Activated B cell treated with CpG ODN at 0.5 μM for 24 hours (primary cell): ENCODE measurements at regions not wholly inside any gene's neighbourhood (a gene's known extent, or its start where the extent isn't known, plus 50 kb on each side); places are given as distances from the start of the nearest gene placed in this dataset.

Experiments
- ATAC-seq: fragments of 200-7000 bp; cut with Tn5 transposase; one replicate; pipeline ENCODE4 v1.10.0; 2021; ENCODE audit warnings: low read depth, mild to moderate bottlenecking, moderate library complexity
- CTCF ChIA-PET: fragments of 350-600 bp; sonication (Branson Sonifier 250); formaldehyde crosslinking; loops from one replicate; lab custom pipeline; 2021; ENCODE audit warnings: antibody characterized with exemption; lab: Charles Lee
- POLR2A ChIA-PET: fragments of 350-600 bp; sonication (Branson Sonifier 250); formaldehyde crosslinking; loops from one replicate; lab custom pipeline; 2021; ENCODE audit warnings: antibody characterized with exemption; lab: Charles Lee
- DNase-seq: peaks from one replicate; pipeline ENCODE4 v3.0.0; 2022
- H3K27ac Mint-ChIP-seq: one replicate; pipeline ENCODE4 v1.8.0; 2020; ENCODE audit warnings: mixed read lengths
- H3K27me3 Mint-ChIP-seq: one replicate; pipeline ENCODE4 v1.8.0; 2021; ENCODE audit warnings: mixed read lengths
- H3K36me3 Mint-ChIP-seq: one replicate; pipeline ENCODE4 v1.8.0; 2021; ENCODE audit warnings: low read depth, mixed read lengths
- H3K4me1 Mint-ChIP-seq: one replicate; pipeline ENCODE4 v1.8.0; 2021; ENCODE audit warnings: mixed read lengths
- H3K4me3 Mint-ChIP-seq: one replicate; pipeline ENCODE4 v1.8.0; 2020; ENCODE audit warnings: mild to moderate bottlenecking, mixed read lengths
- H3K9me3 Mint-ChIP-seq: one replicate; pipeline ENCODE4 v1.8.0; 2020; ENCODE audit warnings: mixed read lengths
- intact Hi-C: fragments of 100-400 bp; cut with micrococcal nuclease; formaldehyde crosslinking; loops from one replicate; pipeline ENCODE4 v1.15.1; 2024
- TF ChIP-seq, protein P1 (sequence below): fragments of 200-600 bp; IDR thresholded peaks from one replicate; pipeline ENCODE4 v1.8.0; 2022; ENCODE audit warnings: antibody characterized with exemption, mild to moderate bottlenecking

DNA sequence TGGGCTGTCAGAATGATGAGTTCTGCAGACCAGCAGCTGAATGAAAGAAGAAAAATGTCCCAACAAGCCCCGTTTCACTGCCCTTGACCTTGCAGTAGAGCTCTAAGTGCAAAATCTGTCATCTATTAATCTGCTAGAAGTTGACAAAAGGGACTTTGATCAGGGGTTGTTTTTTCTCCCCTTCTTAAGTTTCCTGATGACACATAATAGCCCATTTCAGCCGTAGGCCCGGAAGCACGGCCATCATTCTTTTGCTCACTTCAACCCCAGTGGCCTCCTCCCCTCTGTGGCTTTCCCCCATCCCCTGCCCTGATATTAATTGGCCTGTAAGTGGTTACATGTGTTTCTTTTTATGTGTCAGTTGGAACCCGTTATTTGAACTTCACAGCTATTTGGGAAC is 298.9 kb downstream of the RPLP1 start:
- peaks cover 11% of the 10 kb centered on the region for H3K9me3 Mint-ChIP-seq
- intact Hi-C loops = no loop called here
- H3K27me3 Mint-ChIP-seq = peaks cover 5% of the 10 kb centered on the region
- DNase-seq (no peak), ATAC-seq (no peak)
- peaks cover 4% of the 10 kb centered on the region for H3K36me3 Mint-ChIP-seq
- H3K4me3 Mint-ChIP-seq = no peak overlapping the region
- ChIA-PET POLR2A (interaction anchor here (0.7 to 2.5 kb wide), 3 partner anchors 345 to 752 kb away, joined by 3 to 11 read pairs (median 3); partner anchors contain the start of gene TLE3), CTCF (no interaction called here)
- TF ChIP-seq, protein P1, sequence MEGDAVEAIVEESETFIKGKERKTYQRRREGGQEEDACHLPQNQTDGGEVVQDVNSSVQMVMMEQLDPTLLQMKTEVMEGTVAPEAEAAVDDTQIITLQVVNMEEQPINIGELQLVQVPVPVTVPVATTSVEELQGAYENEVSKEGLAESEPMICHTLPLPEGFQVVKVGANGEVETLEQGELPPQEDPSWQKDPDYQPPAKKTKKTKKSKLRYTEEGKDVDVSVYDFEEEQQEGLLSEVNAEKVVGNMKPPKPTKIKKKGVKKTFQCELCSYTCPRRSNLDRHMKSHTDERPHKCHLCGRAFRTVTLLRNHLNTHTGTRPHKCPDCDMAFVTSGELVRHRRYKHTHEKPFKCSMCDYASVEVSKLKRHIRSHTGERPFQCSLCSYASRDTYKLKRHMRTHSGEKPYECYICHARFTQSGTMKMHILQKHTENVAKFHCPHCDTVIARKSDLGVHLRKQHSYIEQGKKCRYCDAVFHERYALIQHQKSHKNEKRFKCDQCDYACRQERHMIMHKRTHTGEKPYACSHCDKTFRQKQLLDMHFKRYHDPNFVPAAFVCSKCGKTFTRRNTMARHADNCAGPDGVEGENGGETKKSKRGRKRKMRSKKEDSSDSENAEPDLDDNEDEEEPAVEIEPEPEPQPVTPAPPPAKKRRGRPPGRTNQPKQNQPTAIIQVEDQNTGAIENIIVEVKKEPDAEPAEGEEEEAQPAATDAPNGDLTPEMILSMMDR = no peak
- H3K4me1 Mint-ChIP-seq = peaks cover 41% of the 10 kb centered on the region
- H3K27ac Mint-ChIP-seq = no peak overlapping the region

DNA sequence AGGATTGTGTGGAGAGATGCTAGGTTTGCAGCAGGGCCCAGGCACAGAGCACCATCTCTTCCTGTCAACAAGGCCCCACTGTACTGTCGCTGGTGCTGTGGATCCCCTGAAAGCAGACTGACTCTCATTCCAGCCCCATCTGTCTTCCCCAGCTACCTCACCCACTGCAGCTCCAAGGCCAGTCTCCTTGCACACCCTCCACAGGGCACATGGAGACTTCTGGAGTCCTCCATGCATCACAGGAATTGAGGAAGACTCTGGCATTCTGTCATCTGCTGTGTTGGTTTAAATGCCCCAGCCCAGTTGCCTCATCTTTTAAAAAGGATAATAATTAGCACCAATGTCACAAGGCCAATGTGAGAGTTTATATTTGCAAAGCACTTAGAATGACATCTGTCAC is 301.2 kb downstream of the RPLP1 start:
- H3K27ac Mint-ChIP-seq = no peak overlapping the region
- TF ChIP-seq, protein P1 = no peak
- peaks cover 60% of the 10 kb centered on the region for H3K4me1 Mint-ChIP-seq
- H3K27me3 Mint-ChIP-seq = no peaks in the 10 kb centered on the region
- CTCF ChIA-PET = interaction anchor here (1.5 kb wide), 1 partner anchor 25 kb away, joined by 6 read pairs; no protein-coding TSS in a partner anchor
- peaks cover 4% of the 10 kb centered on the region for H3K36me3 Mint-ChIP-seq
- intact Hi-C loops = loop anchor here (2.0 kb wide), 2 partner anchors 87 to 443 kb away; no protein-coding TSS in a partner anchor
- H3K9me3 Mint-ChIP-seq = peaks cover 11% of the 10 kb centered on the region
- ATAC-seq = no peak
- no peak for DNase-seq
- POLR2A ChIA-PET = interaction anchor here (0.5 to 3.9 kb wide), 3 partner anchors 9 to 883 kb away, joined by 3 to 32 read pairs (median 8); no protein-coding TSS in a partner anchor
- no peak overlapping the region for H3K4me3 Mint-ChIP-seq

DNA sequence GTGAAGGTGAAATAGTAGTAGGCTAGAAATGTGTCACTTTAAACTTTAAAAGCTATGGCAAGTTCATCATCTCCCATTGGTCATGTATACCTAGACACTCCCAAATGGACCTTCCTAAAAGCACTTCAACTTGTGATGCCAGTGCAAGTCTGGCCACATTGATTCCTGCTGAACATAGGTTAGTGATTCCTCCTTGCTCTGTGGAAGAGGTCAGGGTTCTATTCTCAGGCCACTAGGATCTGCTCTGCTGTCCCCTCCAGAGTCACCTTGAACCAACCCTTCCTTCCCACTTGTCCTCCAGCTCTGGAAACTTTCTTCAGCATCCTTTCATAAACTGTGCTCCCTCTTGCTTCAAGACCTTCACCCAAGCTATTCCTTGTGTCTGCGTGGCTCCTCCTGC is 301.7 kb downstream of the RPLP1 start:
- POLR2A ChIA-PET = interaction anchor here (0.5 to 3.9 kb wide), 3 partner anchors 10 to 883 kb away, joined by 3 to 32 read pairs (median 8); no protein-coding TSS in a partner anchor
- no peak overlapping the region for H3K4me3 Mint-ChIP-seq
- CTCF ChIA-PET = no interaction called here
- TF ChIP-seq, protein P1 = no peak
- no peak for DNase-seq
- no peak overlapping the region for H3K27ac Mint-ChIP-seq
- ATAC-seq = no peak
- H3K9me3 Mint-ChIP-seq = peaks cover 11% of the 10 kb centered on the region
- no peaks in the 10 kb centered on the region for H3K27me3 Mint-ChIP-seq
- H3K36me3 Mint-ChIP-seq = peaks cover 4% of the 10 kb centered on the region
- intact Hi-C loops = loop anchor here (2.0 kb wide), 2 partner anchors 88 to 442 kb away; no protein-coding TSS in a partner anchor
- H3K4me1 Mint-ChIP-seq = peaks cover 65% of the 10 kb centered on the region

DNA sequence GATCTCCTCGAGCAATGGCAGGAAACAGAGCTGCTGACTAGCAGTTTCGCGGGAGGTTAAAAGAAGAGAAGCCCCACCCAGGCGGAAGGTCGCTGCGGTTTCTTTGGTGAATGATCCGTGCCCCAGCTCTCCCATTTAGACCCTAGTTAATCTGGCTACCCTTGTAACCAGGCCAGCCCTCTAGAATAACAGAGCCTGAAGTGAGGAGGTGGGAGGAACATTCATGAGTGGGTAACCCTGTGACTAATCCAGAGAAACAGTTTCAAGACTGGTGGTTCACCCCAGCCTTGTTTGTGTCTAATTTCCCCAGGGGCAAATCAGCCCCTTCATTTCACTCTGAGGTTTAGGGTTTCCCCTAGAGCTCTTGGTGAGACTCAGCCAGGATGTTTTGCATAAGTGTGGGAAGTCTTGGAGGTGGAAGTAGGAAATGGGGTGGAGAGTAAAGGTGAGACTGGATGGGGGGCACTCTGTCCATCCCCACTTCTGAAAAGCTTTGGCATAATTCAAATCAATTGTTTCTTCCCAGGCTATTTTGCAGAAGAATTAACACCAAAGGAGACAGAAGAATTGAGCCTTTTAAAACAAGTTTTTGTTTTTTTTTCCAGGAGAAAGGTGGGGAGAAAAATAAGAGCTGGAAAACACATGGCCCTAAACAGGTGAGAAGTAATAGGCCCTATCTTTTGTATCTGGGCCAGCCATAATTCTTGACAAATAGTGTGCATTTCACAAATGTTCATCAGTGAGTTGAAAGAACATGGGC is 303.1 kb downstream of the RPLP1 start:
- ChIA-PET CTCF (interaction anchor here (1.1 to 2.2 kb wide), 3 partner anchors 224 to 730 kb away, joined by 3 to 6 read pairs (median 5); no protein-coding TSS in a partner anchor), POLR2A (interaction anchor here (0.6 to 4.6 kb wide), 21 partner anchors 8 to 938 kb away, joined by 3 to 84 read pairs (median 3); partner anchors contain the start of gene TLE3)
- DNase-seq = peak; percentile 63
- intact Hi-C loops = loop anchor here (1.0 to 5.0 kb wide), 13 partner anchors 26 to 773 kb away; no protein-coding TSS in a partner anchor
- peaks cover 11% of the 10 kb centered on the region for H3K9me3 Mint-ChIP-seq
- peak overlapping the region; percentile 71 for H3K4me3 Mint-ChIP-seq
- H3K4me1 Mint-ChIP-seq = peaks cover 72% of the 10 kb centered on the region
- TF ChIP-seq, protein P1 = no peak
- H3K27me3 Mint-ChIP-seq = no peaks in the 10 kb centered on the region
- ATAC-seq = peak; percentile 84
- peaks cover 4% of the 10 kb centered on the region for H3K36me3 Mint-ChIP-seq
- H3K27ac Mint-ChIP-seq = peak overlapping the region; percentile 89

DNA sequence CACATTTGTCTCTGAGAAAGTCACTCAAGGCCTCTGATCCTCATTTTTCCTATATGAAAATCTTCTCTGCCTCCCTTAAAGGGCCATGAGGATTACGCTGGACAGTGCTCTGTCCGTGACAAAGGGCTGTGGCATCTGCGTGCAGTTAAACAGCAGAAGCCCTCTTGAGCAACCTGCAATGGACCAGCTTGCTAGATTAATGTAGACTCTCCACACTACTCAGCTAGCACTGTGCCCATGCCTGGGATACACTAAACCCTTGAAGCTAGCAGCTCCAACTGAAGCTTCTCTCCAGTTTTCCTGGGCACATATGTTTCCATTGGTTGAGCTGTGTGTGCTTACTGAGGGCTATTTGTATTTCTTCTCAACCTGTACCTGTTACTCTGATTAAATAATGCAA is 303.8 kb downstream of the RPLP1 start:
- ChIA-PET CTCF (interaction anchor here (1.0 to 2.2 kb wide), 4 partner anchors 217 to 730 kb away, joined by 3 to 6 read pairs (median 4); no protein-coding TSS in a partner anchor), POLR2A (interaction anchor here (0.8 to 4.6 kb wide), 11 partner anchors 12 to 748 kb away, joined by 3 to 84 read pairs (median 7); partner anchors contain the start of gene TLE3)
- ATAC-seq = no peak
- intact Hi-C loops = loop anchor here (5.0 kb wide), 1 partner anchor 511 kb away; no protein-coding TSS in a partner anchor
- H3K9me3 Mint-ChIP-seq = peaks cover 11% of the 10 kb centered on the region
- DNase-seq = no peak
- peaks cover 4% of the 10 kb centered on the region for H3K36me3 Mint-ChIP-seq
- peaks cover 79% of the 10 kb centered on the region for H3K4me1 Mint-ChIP-seq
- H3K4me3 Mint-ChIP-seq = peak overlapping the region; percentile 33
- TF ChIP-seq, protein P1 = no peak
- H3K27ac Mint-ChIP-seq = peak overlapping the region; percentile 73
- H3K27me3 Mint-ChIP-seq = no peaks in the 10 kb centered on the region
